K562 (cell line): ENCODE measurements at regions not wholly inside any gene's neighbourhood (a gene's known extent, or its start where the extent isn't known, plus 50 kb on each side); places are given as distances from the start of the nearest gene placed in this dataset.

Source experiments
- CTCF ChIP-seq, 3 experiments: IDR thresholded peaks in 2 of 3; conservative IDR thresholded peaks in 1 of 3; 2 replicates each; pipeline ENCODE4 v1.5.1; 2011 to 2012; ENCODE audit warnings: low read length in 3 of 3, mild to moderate bottlenecking in 3 of 3, control low read depth in 2 of 3, improper control_type of control experiment in 1 of 3, inconsistent platforms in 1 of 3, low read depth in 1 of 3, mixed read lengths in 1 of 3, moderate library complexity in 1 of 3; ENCODE audit not compliant: insufficient read depth in 2 of 3
- GTF2F1 ChIP-seq: IDR thresholded peaks from 2 replicates; pipeline ENCODE4 v1.6.1; 2011; ENCODE audit warnings: low read depth, low read length, improper control_type of control experiment
- HNRNPL ChIP-seq: fragments of 200-400 bp; formaldehyde crosslinking; IDR thresholded peaks from 2 replicates; pipeline ENCODE4 v1.6.1; 2017; ENCODE audit warnings: low read depth, mild to moderate bottlenecking, low read length
- POLR2A ChIP-seq: fragments of 450-650 bp; conservative IDR thresholded peaks from 2 replicates; pipeline ENCODE4 v1.6.1; 2016
- SNIP1 ChIP-seq: fragments of 450-650 bp; IDR thresholded peaks from 2 replicates; pipeline ENCODE4 v1.7.1; 2017; ENCODE audit warnings: low read depth, mild to moderate bottlenecking
- ZNF253 ChIP-seq: fragments of 250-450 bp; sonication (Bioruptor Pico); conservative IDR thresholded peaks from 2 replicates; pipeline ENCODE4 v1.6.1; 2021; ENCODE audit warnings: mild to moderate bottlenecking

DNA sequence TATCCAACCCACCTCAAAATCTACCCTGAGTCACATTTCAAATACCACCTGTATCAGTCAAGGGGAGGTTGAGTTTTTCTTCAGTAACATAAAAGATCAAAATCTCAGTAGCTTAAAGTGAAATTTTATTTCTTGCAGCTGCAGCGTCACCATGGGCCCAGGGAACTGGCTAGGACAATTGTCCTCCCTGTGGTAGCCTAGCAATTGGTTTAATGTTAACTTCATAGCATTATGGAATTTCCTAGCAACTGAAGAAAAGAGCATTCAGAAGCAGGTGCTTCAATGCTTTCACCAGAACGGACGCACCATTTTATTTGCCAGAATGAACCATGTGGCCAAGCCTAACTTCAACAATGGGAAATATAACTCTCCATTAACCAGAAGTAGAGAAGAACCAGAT, 359.3 kb upstream of the TSHZ3 start:
- TF ChIP-seq CTCF (IDR thresholded peaks at IDR 0.05 in 2 of 3, conservative IDR thresholded peaks at IDR 0.05 in 1 of 3; ENCODE audit: insufficient read depth in 2 of 3, low read depth in 1 of 3, low read length in 3 of 3) (no peak), SNIP1 (no peak), GTF2F1 (no peak), ZNF253 (CRISPR knock-in tag) (no peak), HNRNPL (no peak), POLR2A (no peak)
